Left lung (tissue), 4 donors: ENCODE measurements at regions not wholly inside any gene's neighbourhood (a gene's known extent, or its start where the extent isn't known, plus 50 kb on each side); places are given as distances from the start of the nearest gene placed in this dataset.

Experiments
- ATAC-seq: fragments of 200-7000 bp; cut with Tn5 transposase; one replicate; pipeline ENCODE4 v1.9.1; 2020; ENCODE audit warnings: moderate library complexity
- DNase-seq, 4 donors: peaks; one replicate each; pipeline ENCODE4 v3.0.0-alpha.2; 2013 to 2020
- H3K27ac ChIP-seq, 2 donors: fragments of 200-600 bp; sonication (generic) in 1 of 2; one replicate each; pipeline versions ENCODE4 v1.5.0 to v1.8.0; 2020 to 2021
- H3K27me3 ChIP-seq, 2 donors: fragments of 200-600 bp; sonication (generic) in 1 of 2; one replicate each; pipeline versions ENCODE4 v1.5.0 to v1.8.0; 2020 to 2021
- H3K36me3 ChIP-seq, 2 donors: fragments of 200-600 bp; sonication (generic) in 1 of 2; one replicate each; pipeline versions ENCODE4 v1.5.0 to v1.8.0; 2020 to 2021
- H3K4me1 ChIP-seq, 2 donors: fragments of 200-600 bp; one replicate each; pipeline ENCODE4 v1.8.0; 2021
- H3K4me3 ChIP-seq, 2 donors: fragments of 200-600 bp; sonication (generic) in 1 of 2; one replicate each; pipeline versions ENCODE4 v1.5.0 to v1.8.0; 2020 to 2021; ENCODE audit warnings: mild to moderate bottlenecking in 1 of 2
- H3K9me3 ChIP-seq, 2 donors: fragments of 200-600 bp; sonication (generic) in 1 of 2; one replicate each; pipeline versions ENCODE4 v1.5.0 to v1.8.0; 2020 to 2021
- intact Hi-C, 2 donors: fragments of 100-400 bp; cut with DNase I; formaldehyde crosslinking; loops; one replicate each; pipeline versions ENCODE4 v1.11.2 to v1.14.2; 2022
- TF ChIP-seq, protein P1 (sequence below), 2 donors: fragments of 200-600 bp; sonication (generic) in 1 of 2; IDR thresholded peaks; one replicate each; pipeline versions ENCODE4 v1.5.0 to v1.8.0; 2021; ENCODE audit warnings: antibody characterized with exemption in 2 of 2
- donor health status: DM: no; HTN: yes; CAD: no.
- donor health status: DM: no; HTN: no; CAD: no.

DNA sequence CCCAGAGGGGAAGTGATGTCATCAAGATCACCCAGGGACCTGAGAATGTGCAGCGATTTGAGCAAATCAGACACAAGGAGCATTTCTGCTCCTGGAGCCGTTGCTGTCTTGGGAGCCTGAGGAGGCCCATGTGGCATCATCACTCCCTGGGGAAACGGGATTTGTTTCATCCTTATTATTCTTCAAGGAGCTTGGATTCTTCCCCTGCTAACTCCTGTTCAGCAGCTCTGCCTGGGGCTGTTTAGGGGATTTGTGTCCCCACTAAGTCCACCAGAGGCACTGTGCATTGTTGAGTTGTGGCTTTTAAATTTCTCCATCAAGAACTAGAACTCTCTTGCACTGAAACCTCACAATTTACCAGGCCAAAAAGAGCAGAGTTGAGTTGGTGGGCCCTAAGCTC, 104.2 kb upstream of the MSX1 start:
- no peak for DNase-seq
- TF ChIP-seq, protein P1, sequence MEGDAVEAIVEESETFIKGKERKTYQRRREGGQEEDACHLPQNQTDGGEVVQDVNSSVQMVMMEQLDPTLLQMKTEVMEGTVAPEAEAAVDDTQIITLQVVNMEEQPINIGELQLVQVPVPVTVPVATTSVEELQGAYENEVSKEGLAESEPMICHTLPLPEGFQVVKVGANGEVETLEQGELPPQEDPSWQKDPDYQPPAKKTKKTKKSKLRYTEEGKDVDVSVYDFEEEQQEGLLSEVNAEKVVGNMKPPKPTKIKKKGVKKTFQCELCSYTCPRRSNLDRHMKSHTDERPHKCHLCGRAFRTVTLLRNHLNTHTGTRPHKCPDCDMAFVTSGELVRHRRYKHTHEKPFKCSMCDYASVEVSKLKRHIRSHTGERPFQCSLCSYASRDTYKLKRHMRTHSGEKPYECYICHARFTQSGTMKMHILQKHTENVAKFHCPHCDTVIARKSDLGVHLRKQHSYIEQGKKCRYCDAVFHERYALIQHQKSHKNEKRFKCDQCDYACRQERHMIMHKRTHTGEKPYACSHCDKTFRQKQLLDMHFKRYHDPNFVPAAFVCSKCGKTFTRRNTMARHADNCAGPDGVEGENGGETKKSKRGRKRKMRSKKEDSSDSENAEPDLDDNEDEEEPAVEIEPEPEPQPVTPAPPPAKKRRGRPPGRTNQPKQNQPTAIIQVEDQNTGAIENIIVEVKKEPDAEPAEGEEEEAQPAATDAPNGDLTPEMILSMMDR (IDR thresholded peaks at IDR 0.05) = no peak
- intact Hi-C loops = no loop called here
- Histone ChIP-seq H3K4me3 (no peak overlapping the region), H3K4me1 (no peaks in the 10 kb centered on the region), H3K36me3 (no peaks in the 10 kb centered on the region), H3K27me3 (peaks cover 0 to 37% of the 10 kb centered on the region in 2 donors), H3K9me3 (no peaks in the 10 kb centered on the region), H3K27ac (no peak overlapping the region)
- no peak for ATAC-seq

DNA sequence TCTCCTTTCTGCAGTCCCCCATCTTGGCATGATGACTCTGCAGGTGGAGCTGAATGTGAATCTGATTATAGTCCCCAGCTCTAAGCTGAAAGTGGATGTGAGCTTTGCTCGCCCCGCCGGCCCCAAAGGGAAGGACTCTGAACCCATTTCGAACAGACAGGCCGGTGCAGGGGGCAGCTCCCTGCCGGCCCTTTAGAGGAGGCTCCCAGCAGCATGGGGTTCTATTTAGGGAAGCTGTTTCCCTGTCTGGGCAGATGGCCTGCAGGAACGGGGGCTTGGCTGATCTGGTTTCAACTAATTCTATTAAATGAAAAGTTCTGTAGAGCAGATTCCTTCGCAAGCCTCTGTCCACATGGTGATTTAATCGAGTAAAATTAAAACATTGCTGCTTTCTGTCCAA, 104.8 kb upstream of the MSX1 start:
- intact Hi-C loops = no loop called here
- ATAC-seq (no peak), DNase-seq (no peak)
- Histone ChIP-seq H3K4me3 (no peak overlapping the region), H3K27me3 (peaks cover 0 to 41% of the 10 kb centered on the region in 2 donors), H3K27ac (no peak overlapping the region), H3K9me3 (no peaks in the 10 kb centered on the region), H3K36me3 (no peaks in the 10 kb centered on the region), H3K4me1 (no peaks in the 10 kb centered on the region)
- TF ChIP-seq, protein P1 (IDR thresholded peaks at IDR 0.05) = no peak

DNA sequence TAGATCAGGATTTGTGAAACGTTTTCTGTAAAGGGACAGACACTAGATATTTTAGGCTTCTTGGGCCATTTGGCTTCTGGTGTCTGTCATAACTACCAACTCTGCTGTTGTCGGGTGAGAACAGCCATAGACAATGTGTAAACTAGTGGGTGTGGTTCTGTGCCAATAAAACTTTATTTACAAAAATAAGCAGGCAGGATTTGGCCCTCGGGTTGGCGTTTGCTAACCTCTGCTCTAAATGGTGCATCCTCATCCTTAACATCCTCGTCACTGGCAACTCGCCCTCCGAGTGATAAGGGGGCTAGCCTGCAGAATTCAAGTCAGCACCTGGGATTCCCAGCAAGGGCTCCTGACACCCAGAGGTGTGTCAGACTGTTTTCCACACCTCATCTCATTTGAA, 105.8 kb upstream of the MSX1 start:
- H3K27ac ChIP-seq = no peak overlapping the region
- no peak for ATAC-seq
- peaks cover 0 to 41% of the 10 kb centered on the region in 2 donors for H3K27me3 ChIP-seq
- H3K9me3 ChIP-seq = no peaks in the 10 kb centered on the region
- H3K4me3 ChIP-seq = no peak overlapping the region
- TF ChIP-seq, protein P1 (IDR thresholded peaks at IDR 0.05) = no peak
- intact Hi-C loops = no loop called here
- H3K36me3 ChIP-seq = no peaks in the 10 kb centered on the region
- H3K4me1 ChIP-seq = no peaks in the 10 kb centered on the region
- DNase-seq = no peak

DNA sequence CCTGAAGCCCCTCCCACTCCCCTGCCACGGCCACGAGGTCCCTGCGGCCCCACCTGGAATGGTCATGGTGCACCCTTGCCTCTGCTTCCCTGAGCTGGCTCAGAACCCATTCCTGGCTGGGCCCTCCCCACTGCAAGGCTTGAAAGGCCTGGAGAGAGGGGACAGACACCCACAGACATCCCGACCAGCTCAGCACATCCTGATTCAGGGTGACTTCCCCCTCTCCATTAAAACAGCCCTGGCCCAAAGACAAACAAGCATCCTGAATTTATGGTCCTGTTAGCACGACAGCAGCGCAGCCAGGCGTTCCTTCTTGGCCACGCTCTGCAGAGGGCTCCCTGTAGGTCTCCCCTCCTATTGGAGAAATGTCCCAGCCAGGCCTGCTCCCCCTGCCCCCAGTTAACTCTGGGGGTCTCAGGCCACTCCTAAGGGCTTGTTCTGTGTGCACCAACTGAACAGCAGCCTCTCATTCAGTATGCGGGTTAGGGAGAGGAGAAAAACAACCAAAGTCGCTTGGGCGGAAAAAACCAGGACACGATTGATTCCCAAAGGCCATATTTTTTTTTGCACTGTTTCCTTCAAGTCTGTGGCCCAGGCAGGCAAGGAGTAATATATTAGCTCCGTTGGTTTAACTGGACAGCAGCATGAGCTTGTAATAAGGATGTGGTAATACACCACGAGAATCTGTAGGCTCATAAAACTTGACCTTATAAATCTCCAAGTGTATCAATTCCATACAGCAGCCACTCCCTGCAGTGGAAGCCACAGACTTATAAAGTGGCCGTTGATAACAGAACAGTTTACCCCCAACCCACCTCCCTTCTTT, 106.7 kb upstream of the MSX1 start:
- no peaks in the 10 kb centered on the region for H3K4me1 ChIP-seq
- DNase-seq = no peak
- no peak overlapping the region for H3K4me3 ChIP-seq
- H3K27ac ChIP-seq = no peak overlapping the region
- TF ChIP-seq, protein P1 (IDR thresholded peaks at IDR 0.05) = no peak
- H3K9me3 ChIP-seq = peaks cover 0 to 6% of the 10 kb centered on the region in 2 donors
- intact Hi-C loops = no loop called here
- no peaks in the 10 kb centered on the region for H3K36me3 ChIP-seq
- peaks cover 0 to 41% of the 10 kb centered on the region in 2 donors for H3K27me3 ChIP-seq
- no peak for ATAC-seq

DNA sequence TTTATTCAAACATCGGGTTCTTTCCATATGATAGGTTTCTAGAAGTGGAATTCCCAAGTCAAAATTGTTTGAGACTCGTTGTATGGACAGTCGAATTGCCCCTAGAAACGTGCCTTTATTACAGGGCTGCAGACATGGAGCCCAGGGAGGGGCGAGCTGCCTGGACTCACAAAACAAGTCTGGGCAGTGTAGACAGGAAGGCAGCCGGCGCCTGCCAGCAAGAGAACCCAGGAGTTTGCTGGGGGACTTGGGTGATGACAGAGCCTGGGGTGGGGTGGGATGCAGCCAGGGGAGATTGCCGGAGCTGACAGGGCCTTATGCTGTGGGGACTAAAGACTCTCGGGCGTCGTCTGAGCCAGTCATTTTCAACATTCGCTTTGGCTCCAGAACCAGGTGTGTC, 107.4 kb upstream of the MSX1 start:
- Histone ChIP-seq H3K9me3 (peaks cover 0 to 14% of the 10 kb centered on the region in 2 donors), H3K36me3 (no peaks in the 10 kb centered on the region), H3K27me3 (peaks cover 0 to 41% of the 10 kb centered on the region in 2 donors), H3K4me1 (no peaks in the 10 kb centered on the region), H3K4me3 (no peak overlapping the region), H3K27ac (no peak overlapping the region)
- ATAC-seq (no peak), DNase-seq (no peak)
- TF ChIP-seq, protein P1 (IDR thresholded peaks at IDR 0.05) = no peak
- intact Hi-C loops = no loop called here
